NCI-H2029 treated with DMSO at 0.1 percent for 48 hours (cell line): ENCODE measurements at regions not wholly inside any gene's neighbourhood (a gene's known extent, or its start where the extent isn't known, plus 50 kb on each side); places are given as distances from the start of the nearest gene placed in this dataset.
"Not testable (repeated sequence)": the region's sequence is repeated elsewhere in the genome, so short reads cannot be mapped to it uniquely, and the experiment has no call there.

ENCODE experiments used
- DNase-seq: peaks from one replicate; lab custom pipeline; 2025; lab: John Stamatoyannopoulos, UW

GRCh38 chr11:44388828-44389657 is 79.1 kb upstream of the ALX4 start:
- no peak for DNase-seq

- DNase-seq = no peak
Observed at GRCh38 chr11:44389963-44390605, 80.1 kb upstream of the ALX4 start.

GRCh38 chr11:44391004-44391403 is 81.1 kb upstream of the ALX4 start:
- not testable (repeated sequence) for DNase-seq

- not testable (repeated sequence) for DNase-seq
Observed at GRCh38 chr11:44396746-44397145, 86.8 kb upstream of the ALX4 start.

- no peak for DNase-seq
Observed at GRCh38 chr11:44397586-44398178, 87.7 kb upstream of the ALX4 start.

- DNase-seq = no peak
Observed at GRCh38 chr11:44398266-44399030, 88.5 kb upstream of the ALX4 start.

GRCh38 chr11:44399968-44400367 is 90.0 kb upstream of the ALX4 start:
- DNase-seq = no peak

GRCh38 chr11:44400431-44400830 is 90.5 kb upstream of the ALX4 start:
- DNase-seq = no peak

GRCh38 chr11:44402466-44403075 is 92.6 kb upstream of the ALX4 start:
- no peak for DNase-seq

GRCh38 chr11:44403176-44403575 is 93.2 kb upstream of the ALX4 start:
- no peak for DNase-seq

GRCh38 chr11:44403587-44404273 is 93.8 kb upstream of the ALX4 start:
- no peak for DNase-seq

- DNase-seq = no peak
Observed at GRCh38 chr11:44404301-44404700, 94.4 kb upstream of the ALX4 start.

- no peak for DNase-seq
Observed at GRCh38 chr11:44404736-44405395, 94.9 kb upstream of the ALX4 start.

- no peak for DNase-seq
Observed at GRCh38 chr11:44407211-44407996, 97.5 kb upstream of the ALX4 start.

GRCh38 chr11:44408141-44408540 is 98.2 kb upstream of the ALX4 start:
- no peak for DNase-seq

- DNase-seq = no peak
Observed at GRCh38 chr11:44408711-44409470, 99.0 kb upstream of the ALX4 start.

GRCh38 chr11:44409558-44410236 is 99.8 kb upstream of the ALX4 start:
- DNase-seq = no peak

- no peak for DNase-seq
Observed at GRCh38 chr11:44416776-44417175, 106.8 kb upstream of the ALX4 start.
